Neuronal stem cell (in vitro differentiated cells): ENCODE measurements at regions not wholly inside any gene's neighbourhood (a gene's known extent, or its start where the extent isn't known, plus 50 kb on each side); places are given as distances from the start of the nearest gene placed in this dataset.

Experiments
- DNase-seq: peaks from one replicate; pipeline ENCODE4 v3.0.0-alpha.2; 2013; ENCODE audit warnings: low spot score
- H2AFZ ChIP-seq: one replicate; pipeline ENCODE4 v1.6.1; 2013; ENCODE audit warnings: mild to moderate bottlenecking, low read length, inconsistent platforms
- H2AK5ac ChIP-seq: 2 replicates; pipeline ENCODE4 v1.6.1; 2013; ENCODE audit warnings: low read depth, mild to moderate bottlenecking, inconsistent platforms, low read length, moderate library complexity, mixed read lengths
- H2BK120ac ChIP-seq: 2 replicates; pipeline ENCODE4 v1.6.1; 2013; ENCODE audit warnings: low read depth, mild to moderate bottlenecking, inconsistent platforms, low read length, moderate library complexity, mixed read lengths
- H2BK12ac ChIP-seq: one replicate; pipeline ENCODE4 v1.6.1; 2013; ENCODE audit warnings: low read length, inconsistent platforms
- H2BK15ac ChIP-seq: 2 replicates; pipeline ENCODE4 v1.6.1; 2013; ENCODE audit warnings: mild to moderate bottlenecking, low read length, inconsistent platforms, mixed read lengths
- H2BK5ac ChIP-seq: one replicate; pipeline ENCODE4 v1.6.1; 2013; ENCODE audit warnings: inconsistent platforms, mild to moderate bottlenecking, low read length, moderate library complexity
- H3K14ac ChIP-seq: one replicate; pipeline ENCODE4 v1.6.1; 2013; ENCODE audit warnings: low read length, inconsistent platforms
- H3K18ac ChIP-seq: 2 replicates; pipeline ENCODE4 v1.6.1; 2013; ENCODE audit warnings: low read length, inconsistent platforms
- H3K23ac ChIP-seq: 2 replicates; pipeline ENCODE4 v1.6.1; 2013; ENCODE audit warnings: low read depth, mild to moderate bottlenecking, mixed read lengths, low read length, inconsistent platforms; ENCODE audit not compliant: poor library complexity
- H3K27ac ChIP-seq: replicated peaks from 3 replicates; pipeline ENCODE4 v1.5.1; 2013; ENCODE audit warnings: low read length, inconsistent platforms
- H3K27me3 ChIP-seq, 3 experiments: 2 replicates each; pipeline ENCODE4 v1.6.1; 2013; ENCODE audit warnings: low read length in 3 of 3, mild to moderate bottlenecking in 2 of 3, inconsistent platforms in 1 of 3, low read depth in 1 of 3, mixed read lengths in 1 of 3, moderate library complexity in 1 of 3; ENCODE audit not compliant: control insufficient read depth in 3 of 3, insufficient read depth in 3 of 3
- H3K36me3 ChIP-seq, 2 donors: replicated peaks in 1 of 2; 2 replicates each; pipeline ENCODE4 v1.6.1; 2013; ENCODE audit warnings: low read length in 2 of 2; ENCODE audit not compliant: control insufficient read depth in 2 of 2, insufficient read depth in 2 of 2
- H3K4ac ChIP-seq: 2 replicates; pipeline ENCODE4 v1.6.1; 2013; ENCODE audit warnings: inconsistent platforms, mild to moderate bottlenecking, low read length, moderate library complexity
- H3K4me1 ChIP-seq, 2 donors: 1 replicate in 1 of 2; 2 replicates in 1 of 2; pipeline ENCODE4 v1.6.1; 2013; ENCODE audit warnings: low read length in 2 of 2, low read depth in 1 of 2; ENCODE audit not compliant: control insufficient read depth in 2 of 2, insufficient read depth in 1 of 2
- H3K4me2 ChIP-seq: one replicate; pipeline ENCODE4 v1.6.1; 2013; ENCODE audit warnings: mild to moderate bottlenecking, low read length, inconsistent platforms; ENCODE audit not compliant: insufficient read depth, poor library complexity, severe bottlenecking
- H3K4me3 ChIP-seq, 2 donors: 2 replicates each; pipeline ENCODE4 v1.5.1; 2013; ENCODE audit warnings: low read length in 2 of 2, mild to moderate bottlenecking in 2 of 2, inconsistent platforms in 1 of 2, moderate library complexity in 1 of 2
- H3K79me1 ChIP-seq: one replicate; pipeline ENCODE4 v1.6.1; 2013; ENCODE audit warnings: low read depth, mild to moderate bottlenecking, inconsistent platforms, low read length, moderate library complexity
- H3K9ac ChIP-seq: one replicate; pipeline ENCODE4 v1.6.1; 2013; ENCODE audit warnings: mild to moderate bottlenecking, low read depth, low read length, inconsistent platforms; ENCODE audit not compliant: poor library complexity
- H3K9me3 ChIP-seq, 2 donors: replicated peaks in 1 of 2; 2 replicates each; pipeline versions ENCODE3 to v1.6.1; 2013; ENCODE audit warnings: low read length in 2 of 2, mild to moderate bottlenecking in 2 of 2, inconsistent platforms in 1 of 2, low read depth in 1 of 2, mixed read lengths in 1 of 2, moderate library complexity in 1 of 2; ENCODE audit not compliant: control insufficient read depth in 2 of 2, insufficient read depth in 1 of 2
- H4K8ac ChIP-seq: one replicate; pipeline ENCODE4 v1.6.1; 2013; ENCODE audit warnings: low read depth, mild to moderate bottlenecking, inconsistent platforms, low read length, moderate library complexity
- H4K91ac ChIP-seq: one replicate; pipeline ENCODE4 v1.6.1; 2013; ENCODE audit warnings: low read length, low read depth, mild to moderate bottlenecking, inconsistent platforms; ENCODE audit not compliant: poor library complexity
- WGBS, 2 donors: extraction: QIAGEN DNeasy Blood & Tissue Kit; methylation state at CpG; one replicate each; pipeline ENCODE4 v1.1.7; 2013; ENCODE audit warnings: missing lambda C conversion rate in 2 of 2, mixed read lengths in 1 of 2; ENCODE audit not compliant: insufficient read length in 2 of 2, insufficient replicate concordance in 1 of 2; ENCODE audit errors: extremely low coverage in 2 of 2; 5-methylcytosine and 5-hydroxymethylcytosine counted together

- Histone ChIP-seq H3K4ac (no peak overlapping the region), H3K4me3 (no peak overlapping the region), H3K27ac (no peak overlapping the region), H3K4me1 (no peaks in the 10 kb centered on the region), H3K36me3 (no peaks in the 10 kb centered on the region), H2BK120ac (no peak overlapping the region), H2BK5ac (no peak overlapping the region), H4K8ac (no peak overlapping the region), H3K4me2 (no peak overlapping the region), H2AK5ac (no peak overlapping the region), H4K91ac (no peak overlapping the region), H3K23ac (no peak overlapping the region), H2BK15ac (no peak overlapping the region), H2AFZ (peak overlapping the region; percentile 60), H3K18ac (no peak overlapping the region), H2BK12ac (no peak overlapping the region), H3K27me3 (no peaks in the 10 kb centered on the region), H3K79me1 (no peaks in the 10 kb centered on the region), H3K9ac (no peak overlapping the region), H3K14ac (no peak overlapping the region), H3K9me3 (no peaks in the 10 kb centered on the region)
- DNase-seq = no peak
- WGBS, 2 donors = no CpG with 5 or more reads among the region's 2 CpGs
Observed at GRCh38 chr4:126633306-126633705, 999.5 kb upstream of the INTU start.

- Histone ChIP-seq H2BK12ac (no peak overlapping the region), H3K18ac (no peak overlapping the region), H3K27me3 (no peaks in the 10 kb centered on the region), H2BK5ac (no peak overlapping the region), H2AFZ (no peak overlapping the region), H3K4me3 (no peak overlapping the region), H2AK5ac (no peak overlapping the region), H3K23ac (no peak overlapping the region), H3K14ac (no peak overlapping the region), H3K9ac (no peak overlapping the region), H3K4ac (no peak overlapping the region), H3K36me3 (no peaks in the 10 kb centered on the region), H3K9me3 (no peaks in the 10 kb centered on the region), H3K4me1 (no peaks in the 10 kb centered on the region), H3K27ac (no peak overlapping the region), H4K8ac (no peak overlapping the region), H3K4me2 (no peak overlapping the region), H3K79me1 (no peaks in the 10 kb centered on the region), H2BK120ac (no peak overlapping the region), H4K91ac (no peak overlapping the region), H2BK15ac (no peak overlapping the region)
- WGBS, 2 donors = 100% methylated on average over 1 of the region's 3 CpGs; no CpG with 5 or more reads in 1 of the 2 donors
- no peak for DNase-seq
Observed at GRCh38 chr4:126637706-126638105, 995.1 kb upstream of the INTU start.

GRCh38 chr4:126647320-126647719 is 985.4 kb upstream of the INTU start:
- H3K18ac ChIP-seq = no peak overlapping the region
- no peak overlapping the region for H4K91ac ChIP-seq
- no peak overlapping the region for H3K9ac ChIP-seq
- H3K4ac ChIP-seq = no peak overlapping the region
- no peak overlapping the region for H2BK15ac ChIP-seq
- no peak overlapping the region for H2AFZ ChIP-seq
- H3K27me3 ChIP-seq = no peaks in the 10 kb centered on the region
- DNase-seq = no peak
- H3K4me2 ChIP-seq = no peak overlapping the region
- H3K36me3 ChIP-seq = no peaks in the 10 kb centered on the region
- no CpG with 5 or more reads among the region's 3 CpGs for WGBS, 2 donors
- no peaks in the 10 kb centered on the region for H3K79me1 ChIP-seq
- H3K23ac ChIP-seq = no peak overlapping the region
- no peak overlapping the region for H2AK5ac ChIP-seq
- no peak overlapping the region for H2BK5ac ChIP-seq
- no peak overlapping the region for H2BK12ac ChIP-seq
- no peak overlapping the region for H3K27ac ChIP-seq
- no peak overlapping the region for H3K14ac ChIP-seq
- no peak overlapping the region for H4K8ac ChIP-seq
- H3K4me3 ChIP-seq = no peak overlapping the region
- H2BK120ac ChIP-seq = no peak overlapping the region
- no peaks in the 10 kb centered on the region for H3K4me1 ChIP-seq
- no peaks in the 10 kb centered on the region for H3K9me3 ChIP-seq

GRCh38 chr4:126647756-126648397 is 984.9 kb upstream of the INTU start:
- H3K9me3 ChIP-seq = no peaks in the 10 kb centered on the region
- H3K4me2 ChIP-seq = no peak overlapping the region
- H2BK15ac ChIP-seq = no peak overlapping the region
- H3K36me3 ChIP-seq = no peaks in the 10 kb centered on the region
- no peaks in the 10 kb centered on the region for H3K4me1 ChIP-seq
- no peaks in the 10 kb centered on the region for H3K27me3 ChIP-seq
- H3K79me1 ChIP-seq = no peaks in the 10 kb centered on the region
- H3K4ac ChIP-seq = no peak overlapping the region
- H3K14ac ChIP-seq = no peak overlapping the region
- peak overlapping the region; percentile 13 for H2AFZ ChIP-seq
- H4K8ac ChIP-seq = no peak overlapping the region
- no peak for DNase-seq
- no CpG with 5 or more reads among the region's 3 CpGs for WGBS, 2 donors
- H3K27ac ChIP-seq = no peak overlapping the region
- no peak overlapping the region for H3K9ac ChIP-seq
- H4K91ac ChIP-seq = no peak overlapping the region
- H3K18ac ChIP-seq = no peak overlapping the region
- no peak overlapping the region for H2AK5ac ChIP-seq
- no peak overlapping the region for H2BK12ac ChIP-seq
- H3K4me3 ChIP-seq = no peak overlapping the region
- no peak overlapping the region for H3K23ac ChIP-seq
- no peak overlapping the region for H2BK120ac ChIP-seq
- no peak overlapping the region for H2BK5ac ChIP-seq
